Adrenal gland (tissue), 5 donors: ENCODE measurements at regions not wholly inside any gene's neighbourhood (a gene's known extent, or its start where the extent isn't known, plus 50 kb on each side); places are given as distances from the start of the nearest gene placed in this dataset.

Source experiments
- POLR2A ChIP-seq, 2 donors: fragments of 450-650 bp; IDR thresholded peaks; one replicate each; pipeline ENCODE4 v1.6.1; 2017; ENCODE audit warnings: antibody characterized with exemption in 2 of 2, mild to moderate bottlenecking in 2 of 2, moderate library complexity in 1 of 2
- TF ChIP-seq, protein P1 (sequence below), 6 experiments: fragments of 450-650 bp in 4 of 6; fragments of 200-600 bp in 2 of 6; sonication (generic) in 1 of 6; IDR thresholded peaks; 1 replicate in 5 of 6; 2 replicates in 1 of 6; pipeline versions ENCODE4 v1.5.1 to v1.8.0; 2016 to 2021; ENCODE audit warnings: antibody characterized with exemption in 6 of 6, mild to moderate bottlenecking in 2 of 6, moderate library complexity in 1 of 6
- donor health status: DM: no; HTN: no; CAD: no.

DNA sequence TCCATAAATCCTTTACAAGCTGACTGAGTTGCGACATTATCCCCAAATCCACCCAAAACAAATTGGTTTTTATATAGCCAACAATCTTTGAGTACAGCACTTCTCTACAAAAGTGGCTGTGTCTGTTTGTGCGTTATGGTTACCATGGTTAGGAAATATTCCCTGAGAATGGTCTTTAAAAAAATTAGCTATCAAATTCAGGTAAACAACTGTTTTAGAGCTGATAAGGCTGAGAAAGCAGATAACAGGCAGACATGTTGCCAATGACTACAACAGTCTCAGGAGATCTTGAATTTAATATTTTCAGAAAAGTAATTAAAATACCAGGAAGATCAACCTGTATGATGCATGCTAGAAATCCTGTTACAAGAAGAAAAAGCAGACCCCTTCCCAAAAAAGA is 248.0 kb downstream of the RASSF9 start:
- TF ChIP-seq, protein P1, sequence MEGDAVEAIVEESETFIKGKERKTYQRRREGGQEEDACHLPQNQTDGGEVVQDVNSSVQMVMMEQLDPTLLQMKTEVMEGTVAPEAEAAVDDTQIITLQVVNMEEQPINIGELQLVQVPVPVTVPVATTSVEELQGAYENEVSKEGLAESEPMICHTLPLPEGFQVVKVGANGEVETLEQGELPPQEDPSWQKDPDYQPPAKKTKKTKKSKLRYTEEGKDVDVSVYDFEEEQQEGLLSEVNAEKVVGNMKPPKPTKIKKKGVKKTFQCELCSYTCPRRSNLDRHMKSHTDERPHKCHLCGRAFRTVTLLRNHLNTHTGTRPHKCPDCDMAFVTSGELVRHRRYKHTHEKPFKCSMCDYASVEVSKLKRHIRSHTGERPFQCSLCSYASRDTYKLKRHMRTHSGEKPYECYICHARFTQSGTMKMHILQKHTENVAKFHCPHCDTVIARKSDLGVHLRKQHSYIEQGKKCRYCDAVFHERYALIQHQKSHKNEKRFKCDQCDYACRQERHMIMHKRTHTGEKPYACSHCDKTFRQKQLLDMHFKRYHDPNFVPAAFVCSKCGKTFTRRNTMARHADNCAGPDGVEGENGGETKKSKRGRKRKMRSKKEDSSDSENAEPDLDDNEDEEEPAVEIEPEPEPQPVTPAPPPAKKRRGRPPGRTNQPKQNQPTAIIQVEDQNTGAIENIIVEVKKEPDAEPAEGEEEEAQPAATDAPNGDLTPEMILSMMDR (IDR thresholded peaks at IDR 0.05): no peak
- no peak for TF ChIP-seq POLR2A (IDR thresholded peaks at IDR 0.05)
